A673 (cell line): ENCODE measurements at regions not wholly inside any gene's neighbourhood (a gene's known extent, or its start where the extent isn't known, plus 50 kb on each side); places are given as distances from the start of the nearest gene placed in this dataset.

Experiments used
- BruUV-seq: library from RNA; stranded (reverse); fragments of 400-500 nt; replicated peaks from 2 replicates; lab custom pipeline; 2021; lab: Mats Ljungman, UMichigan
- CTCF ChIA-PET: fragments of 300-600 bp; sonication (Branson Sonifier 250); formaldehyde crosslinking; loops from one replicate; lab custom pipeline; 2022; ENCODE audit warnings: antibody characterized with exemption; lab: Charles Lee
- POLR2A ChIA-PET: fragments of 300-600 bp; sonication (Branson Sonifier 250); formaldehyde crosslinking; loops from one replicate; lab custom pipeline; 2022; ENCODE audit warnings: antibody characterized with exemption; ENCODE audit not compliant: low non-redundant PET; lab: Charles Lee
- DNase-seq: peaks from one replicate; pipeline ENCODE4 v3.0.0-alpha.2; 2015; ENCODE audit warnings: low spot score
- H3K27ac ChIP-seq: fragments of 200-600 bp; sonication (generic); 2 replicates; pipeline ENCODE4 v1.5.1; 2016; ENCODE audit warnings: mixed run types, low read depth, mild to moderate bottlenecking, mixed read lengths, antibody characterized with exemption, low read length; ENCODE audit not compliant: poor library complexity, severe bottlenecking
- H3K27me3 ChIP-seq: fragments of 200-600 bp; sonication (generic); replicated peaks from 2 replicates; pipeline ENCODE4 v1.6.1; 2017; ENCODE audit warnings: mixed run types, low read depth, mild to moderate bottlenecking, mixed read lengths, antibody characterized with exemption, low read length; ENCODE audit not compliant: insufficient read depth, poor library complexity
- H3K36me3 ChIP-seq: fragments of 200-600 bp; sonication (generic); 2 replicates; pipeline ENCODE4 v1.6.1; 2016; ENCODE audit warnings: mixed run types, mild to moderate bottlenecking, mixed read lengths, antibody characterized with exemption, low read length; ENCODE audit not compliant: insufficient read depth, poor library complexity, severe bottlenecking
- H3K4me1 ChIP-seq: fragments of 200-600 bp; sonication (generic); 2 replicates; pipeline ENCODE4 v1.6.1; 2017; ENCODE audit warnings: mixed run types, mild to moderate bottlenecking, mixed read lengths, antibody characterized with exemption, low read length; ENCODE audit not compliant: insufficient read depth, poor library complexity, severe bottlenecking
- H3K4me3 ChIP-seq: fragments of 200-600 bp; sonication (generic); 2 replicates; pipeline ENCODE4 v1.5.1; 2016; ENCODE audit warnings: low read depth, mixed run types, mild to moderate bottlenecking, mixed read lengths, low read length; ENCODE audit not compliant: poor library complexity, severe bottlenecking
- H3K9me3 ChIP-seq: fragments of 200-600 bp; sonication (generic); 2 replicates; pipeline ENCODE4 v1.6.1; 2016; ENCODE audit warnings: mixed run types, low read depth, mild to moderate bottlenecking, mixed read lengths, antibody characterized with exemption, low read length; ENCODE audit not compliant: poor library complexity, severe bottlenecking
- CTCF ChIP-seq: fragments of 300-800, 200-600 bp; sonication (generic); conservative IDR thresholded peaks from 2 replicates; pipeline ENCODE4 v1.5.1; 2017; ENCODE audit warnings: low read depth, mild to moderate bottlenecking, antibody characterized with exemption, low read length, moderate library complexity, mixed read lengths
- EZH2 ChIP-seq: fragments of 200-600 bp; sonication (generic); IDR thresholded peaks from 2 replicates; pipeline ENCODE4 v1.6.1; 2017; ENCODE audit warnings: borderline replicate concordance, low read depth, mild to moderate bottlenecking, mixed read lengths, antibody characterized with exemption, low read length; ENCODE audit not compliant: poor library complexity, severe bottlenecking
- intact Hi-C: fragments of 100-400 bp; cut with micrococcal nuclease; formaldehyde crosslinking; loops from one replicate; pipeline ENCODE4 v1.10.0; 2022; ENCODE audit not compliant: unreplicated experiment

- no peaks in the 10 kb centered on the region for H3K9me3 ChIP-seq
- no peak overlapping the region for H3K4me3 ChIP-seq
- peaks cover 74% of the 10 kb centered on the region for H3K4me1 ChIP-seq
- ChIA-PET POLR2A (interaction anchor here (0.7 kb wide), 1 partner anchor 53 kb away, joined by 3 read pairs; no protein-coding TSS in a partner anchor), CTCF (no interaction called here)
- H3K27ac ChIP-seq = peak overlapping the region; percentile 99
- intact Hi-C loops = loop anchor here (5.0 kb wide), 4 partner anchors 54 to 761 kb away; no protein-coding TSS in a partner anchor
- TF ChIP-seq CTCF (no peak), EZH2 (no peak)
- no peaks in the 10 kb centered on the region for H3K27me3 ChIP-seq
- no TSS peak for BruUV-seq
- H3K36me3 ChIP-seq = peaks cover 7% of the 10 kb centered on the region
- DNase-seq = no peak
Measured at GRCh38 chr14:22418631-22419030, 170.4 kb downstream of the DAD1 start.

- Histone ChIP-seq H3K4me1 (peaks cover 81% of the 10 kb centered on the region), H3K36me3 (peaks cover 7% of the 10 kb centered on the region), H3K27me3 (no peaks in the 10 kb centered on the region), H3K4me3 (no peak overlapping the region), H3K9me3 (no peaks in the 10 kb centered on the region), H3K27ac (peak overlapping the region; percentile 99)
- DNase-seq = no peak
- ChIA-PET CTCF (no interaction called here), POLR2A (no interaction called here)
- BruUV-seq = no TSS peak
- intact Hi-C loops = loop anchor here (2.0 to 5.0 kb wide), 5 partner anchors 15 to 761 kb away; no protein-coding TSS in a partner anchor
- TF ChIP-seq EZH2 (no peak), CTCF (no peak)
Measured at GRCh38 chr14:22417914-22418313, 171.1 kb downstream of the DAD1 start.

GRCh38 chr14:22416193-22416592 lies 172.8 kb downstream of the DAD1 start:
- DNase-seq = peak; percentile 97
- no peaks in the 10 kb centered on the region for H3K27me3 ChIP-seq
- no peaks in the 10 kb centered on the region for H3K9me3 ChIP-seq
- peak overlapping the region; percentile 99 for H3K27ac ChIP-seq
- intact Hi-C loops = loop anchor here (2.0 to 5.0 kb wide), 5 partner anchors 17 to 759 kb away; no protein-coding TSS in a partner anchor
- BruUV-seq = no TSS peak
- H3K4me3 ChIP-seq = no peak overlapping the region
- H3K4me1 ChIP-seq = peaks cover 97% of the 10 kb centered on the region
- POLR2A ChIA-PET = interaction anchor here (0.7 to 1.7 kb wide), 2 partner anchors 16 to 21 kb away, joined by 4 to 9 read pairs; no protein-coding TSS in a partner anchor
- peaks cover 7% of the 10 kb centered on the region for H3K36me3 ChIP-seq
- CTCF ChIA-PET = interaction anchor here (0.6 kb wide), 1 partner anchor 56 kb away, joined by 3 read pairs; no protein-coding TSS in a partner anchor
- no peak for TF ChIP-seq EZH2
- TF ChIP-seq CTCF = no peak
